HCT116 (cell line): ENCODE measurements at regions not wholly inside any gene's neighbourhood (a gene's known extent, or its start where the extent isn't known, plus 50 kb on each side); places are given as distances from the start of the nearest gene placed in this dataset.

Source experiments
- ATAC-seq: fragments of 200-7000 bp; cut with Tn5 transposase; 2 replicates; pipeline ENCODE4 v1.9.1; 2020; ENCODE audit warnings: mild to moderate bottlenecking, moderate library complexity
- BruUV-seq: library from RNA; stranded (reverse); fragments of 400-500 nt; replicated peaks from 2 replicates; lab custom pipeline; 2021; lab: Mats Ljungman, UMichigan
- CTCF ChIA-PET: fragments of 300-600 bp; sonication (Branson Sonifier 250); formaldehyde crosslinking; loops from one replicate; lab custom pipeline; 2021; ENCODE audit warnings: antibody characterized with exemption; lab: Charles Lee
- POLR2A ChIA-PET: fragments of 300-600, 350-600 bp; sonication (Branson Sonifier 250); formaldehyde crosslinking; loops from one replicate; lab custom pipeline; 2021; ENCODE audit warnings: antibody characterized with exemption; lab: Charles Lee
- RAD21 ChIA-PET, 2 experiments: fragments of 300-600 bp; sonication (Branson Sonifier 250); formaldehyde crosslinking; loops; one replicate each; lab custom pipeline; 2023; ENCODE audit warnings: low total read pairs in 2 of 2; ENCODE audit not compliant: uncharacterized antibody in 2 of 2, unreplicated experiment in 2 of 2, low non-redundant PET in 1 of 2; lab: Charles Lee
- DNase-seq: peaks from one replicate; pipeline ENCODE4 v3.0.0-alpha.2; 2010; ENCODE audit warnings: low read depth, low spot score
- H2AFZ ChIP-seq: fragments of 200-600 bp; shearing (Covaris generic), sonication (generic); 2 replicates; pipeline ENCODE4 v1.6.1; 2017; ENCODE audit warnings: low read depth, mixed run types, mixed read lengths, antibody characterized with exemption, low read length; ENCODE audit not compliant: poor library complexity, severe bottlenecking
- H3K27ac ChIP-seq: 2 replicates; pipeline ENCODE4 v1.5.1; 2012; ENCODE audit warnings: low read depth, low read length
- H3K27me3 ChIP-seq: fragments of 200-600 bp; sonication (generic); 2 replicates; pipeline ENCODE4 v1.6.1; 2016; ENCODE audit warnings: mixed run types, low read length, mixed read lengths; ENCODE audit not compliant: insufficient read depth
- H3K36me3 ChIP-seq, 2 experiments: fragments of 200-500 bp in 1 of 2; fragments of 200-600 bp in 1 of 2; sonication (Bioruptor generic) in 1 of 2; sonication (generic) in 1 of 2; 2 replicates each; pipeline versions ENCODE4 v1.5.1 to v1.6.1; 2014 to 2016; ENCODE audit warnings: low read length in 2 of 2, inconsistent platforms in 1 of 2, mixed read lengths in 1 of 2, mixed run types in 1 of 2; ENCODE audit not compliant: insufficient read depth in 2 of 2, control insufficient read depth in 1 of 2
- H3K4me1 ChIP-seq, 2 experiments: fragments of 200-600 bp in 1 of 2; sonication (generic) in 1 of 2; 2 replicates each; pipeline versions ENCODE4 v1.5.1 to v1.6.1; 2012 to 2017; ENCODE audit warnings: low read length in 2 of 2, inconsistent platforms in 1 of 2, mild to moderate bottlenecking in 1 of 2, mixed read lengths in 1 of 2, mixed run types in 1 of 2, moderate library complexity in 1 of 2; ENCODE audit not compliant: insufficient read depth in 2 of 2, control insufficient read depth in 1 of 2
- H3K4me2 ChIP-seq: fragments of 200-600 bp; sonication (generic); 2 replicates; pipeline ENCODE4 v1.6.1; 2017; ENCODE audit warnings: mixed run types, low read length, mixed read lengths
- H3K4me3 ChIP-seq, 2 experiments: fragments of 200-600 bp in 1 of 2; sonication (generic) in 1 of 2; replicated peaks in 1 of 2; 2 replicates each; pipeline ENCODE4 v1.5.1; 2011 to 2016; ENCODE audit warnings: low read length in 2 of 2, control low read depth in 1 of 2, low read depth in 1 of 2, mild to moderate bottlenecking in 1 of 2, mixed read lengths in 1 of 2, mixed run types in 1 of 2
- H3K79me2 ChIP-seq: fragments of 200-600 bp; sonication (generic); 2 replicates; pipeline ENCODE4 v1.6.1; 2017; ENCODE audit warnings: mild to moderate bottlenecking, mixed run types, low read length, moderate library complexity, mixed read lengths; ENCODE audit not compliant: insufficient read depth
- H3K9ac ChIP-seq: fragments of 200-600 bp; sonication (generic); 2 replicates; pipeline ENCODE4 v1.6.1; 2016; ENCODE audit warnings: low read length, mixed read lengths
- H3K9me2 ChIP-seq: fragments of 200-600 bp; sonication (generic), shearing (Covaris generic); 2 replicates; pipeline ENCODE4 v1.6.1; 2017; ENCODE audit warnings: mixed run types, mild to moderate bottlenecking, moderate library complexity; ENCODE audit not compliant: insufficient read depth
- H3K9me3 ChIP-seq, 2 experiments: fragments of 200-500 bp in 1 of 2; fragments of 200-600 bp in 1 of 2; sonication (Bioruptor generic) in 1 of 2; sonication (generic) in 1 of 2; 2 replicates each; pipeline ENCODE4 v1.6.1; 2014 to 2017; ENCODE audit warnings: low read length in 2 of 2, mixed read lengths in 2 of 2, inconsistent platforms in 1 of 2, low read depth in 1 of 2, mild to moderate bottlenecking in 1 of 2, mixed run types in 1 of 2, moderate library complexity in 1 of 2; ENCODE audit not compliant: control insufficient read depth in 1 of 2, insufficient read depth in 1 of 2
- H4K20me1 ChIP-seq: fragments of 200-600 bp; sonication (generic), shearing (Covaris generic); 2 replicates; pipeline ENCODE4 v1.6.1; 2017; ENCODE audit warnings: mixed run types, mild to moderate bottlenecking, moderate library complexity; ENCODE audit not compliant: insufficient read depth
- CBX3 ChIP-seq: IDR thresholded peaks from 2 replicates; pipeline ENCODE4 v1.6.1; 2012; ENCODE audit warnings: low read depth
- CEBPB ChIP-seq: IDR thresholded peaks from 2 replicates; pipeline ENCODE4 v1.6.1; 2012; ENCODE audit warnings: low read depth
- EGR1 ChIP-seq: IDR thresholded peaks from 2 replicates; pipeline ENCODE4 v1.6.1; 2012; ENCODE audit warnings: low read depth
- EZH2 ChIP-seq: fragments of 200-600 bp; sonication (generic); IDR thresholded peaks from 2 replicates; pipeline ENCODE4 v1.6.1; 2017; ENCODE audit warnings: antibody characterized with exemption, mixed run types
- EZH2phosphoT487 ChIP-seq: fragments of 200-600 bp; IDR thresholded peaks from 2 replicates; pipeline ENCODE4 v1.6.1; 2018; ENCODE audit warnings: antibody characterized with exemption, borderline replicate concordance
- POLR2AphosphoS5 ChIP-seq: IDR thresholded peaks from 2 replicates; pipeline ENCODE4 v1.6.1; 2011; ENCODE audit warnings: mild to moderate bottlenecking, low read depth, low read length, moderate library complexity
- SP1 ChIP-seq: IDR thresholded peaks from 2 replicates; pipeline ENCODE4 v1.6.1; 2012; ENCODE audit warnings: low read depth
- SRF ChIP-seq: IDR thresholded peaks from 2 replicates; pipeline ENCODE4 v1.6.1; 2012; ENCODE audit warnings: low read depth
- TCF7L2 ChIP-seq: IDR thresholded peaks from 2 replicates; pipeline ENCODE4 v1.7.0; 2011; ENCODE audit warnings: borderline replicate concordance, inconsistent platforms; ENCODE audit not compliant: insufficient read depth, insufficient read length; ENCODE audit errors: extremely low read depth
- YY1 ChIP-seq: IDR thresholded peaks from 2 replicates; pipeline ENCODE4 v1.6.1; 2011; ENCODE audit warnings: low read length, low read depth, moderate library complexity, mild to moderate bottlenecking; ENCODE audit not compliant: insufficient replicate concordance; ENCODE audit errors: extremely low read depth
- ZFX ChIP-seq: fragments of 450-650 bp; IDR thresholded peaks from 2 replicates; pipeline ENCODE4 v1.6.1; 2017
- intact Hi-C: fragments of 100-400 bp; cut with micrococcal nuclease; formaldehyde crosslinking; loops from 2 replicates; pipeline ENCODE4 v1.10.0; 2022
- TF ChIP-seq, protein P1 (sequence below): IDR thresholded peaks from 2 replicates; pipeline ENCODE4 v1.6.1; 2012
- TF ChIP-seq, protein P2 (sequence below): IDR thresholded peaks from 2 replicates; pipeline ENCODE4 v1.6.1; 2011; ENCODE audit warnings: mild to moderate bottlenecking, low read length, moderate library complexity; ENCODE audit not compliant: insufficient replicate concordance; ENCODE audit errors: extremely low read depth
- TF ChIP-seq, protein P3 (sequence below): IDR thresholded peaks from 2 replicates; pipeline ENCODE4 v1.6.1; 2012; ENCODE audit warnings: low read depth

DNA sequence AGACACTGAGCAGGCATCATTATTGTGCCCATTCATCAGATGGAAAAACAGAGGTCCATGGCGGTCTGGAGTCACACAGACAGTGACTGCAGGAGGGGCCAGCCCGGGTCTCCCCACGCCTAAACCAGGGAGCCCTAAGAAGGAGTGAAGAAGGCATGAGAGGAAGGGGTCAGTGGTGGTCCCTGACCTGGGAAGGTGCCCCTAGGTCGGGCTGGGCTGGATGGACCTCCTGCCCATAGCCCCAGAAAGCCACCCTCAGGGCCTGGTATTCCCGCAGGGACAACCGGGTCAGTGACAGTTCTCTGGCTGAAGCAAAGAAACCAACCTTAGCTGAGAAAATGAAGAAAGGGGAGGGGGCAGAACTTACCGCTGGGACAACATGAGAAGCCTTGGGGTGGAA, 163.4 kb upstream of the C1orf174 start:
- no peak overlapping the region for H3K9ac ChIP-seq
- no peak for TF ChIP-seq EZH2phosphoT487
- TF ChIP-seq TCF7L2: no peak
- TF ChIP-seq EZH2: no peak
- TF ChIP-seq POLR2AphosphoS5: no peak
- TF ChIP-seq SRF: no peak
- TF ChIP-seq, all 23 proteins: peak for 0
- no peak overlapping the region for H3K4me2 ChIP-seq
- BruUV-seq: no TSS peak
- no peaks in the 10 kb centered on the region for H3K4me1 ChIP-seq
- no peaks in the 10 kb centered on the region for H3K9me2 ChIP-seq
- H4K20me1 ChIP-seq: no peaks in the 10 kb centered on the region
- H3K36me3 ChIP-seq: no peaks in the 10 kb centered on the region
- H3K79me2 ChIP-seq: no peaks in the 10 kb centered on the region
- H3K9me3 ChIP-seq: no peaks in the 10 kb centered on the region; a peak in 1 of 4 replicates
- DNase-seq (no peak), ATAC-seq (no peak)
- H3K27me3 ChIP-seq: no peaks in the 10 kb centered on the region
- CTCF ChIA-PET: no interaction called here
- intact Hi-C loops: no loop called here
- POLR2A ChIA-PET: no interaction called here
- H3K4me3 ChIP-seq: no peak overlapping the region
- no peak overlapping the region for H3K27ac ChIP-seq
- RAD21 ChIA-PET: no interaction called here
- no peak overlapping the region for H2AFZ ChIP-seq

DNA sequence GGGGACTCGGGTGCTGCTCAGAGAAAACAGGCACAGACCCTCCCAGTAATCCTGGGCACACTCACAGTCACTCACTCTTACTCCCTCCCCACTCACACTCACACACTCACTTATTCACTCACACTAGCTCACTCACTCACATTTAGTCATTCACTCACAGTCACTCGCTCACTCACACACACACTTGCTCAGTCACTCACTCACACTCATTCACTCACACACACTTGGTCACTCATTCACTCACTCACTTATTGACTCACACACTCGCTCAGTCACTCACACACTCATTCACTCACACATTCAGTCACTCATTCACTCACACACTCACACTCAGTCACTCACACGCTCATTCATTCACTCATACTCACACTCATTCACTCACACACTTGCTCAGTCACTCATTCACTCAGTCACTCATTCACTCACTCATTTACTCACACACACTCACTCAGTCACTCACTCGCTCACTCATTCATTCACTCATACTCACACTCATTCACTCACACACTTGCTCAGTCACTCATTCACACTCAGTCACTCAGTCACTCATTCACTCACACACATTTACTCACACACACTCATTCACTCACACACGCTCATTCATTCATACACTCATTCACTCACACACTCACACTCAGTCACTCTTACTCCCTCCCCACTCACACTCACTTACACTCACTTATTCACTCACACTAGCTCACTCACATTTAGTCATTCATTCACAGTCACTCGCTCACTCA, 164.2 kb upstream of the C1orf174 start:
- Histone ChIP-seq H3K27me3 (peaks cover 1% of the 10 kb centered on the region; the same call in 1 of the 2 replicates), H4K20me1 (no peaks in the 10 kb centered on the region), H3K9ac (no peak overlapping the region), H3K4me2 (no peak overlapping the region), H3K9me3 (no peaks in the 10 kb centered on the region; a peak in 1 of 4 replicates), H3K27ac (no peak overlapping the region), H3K9me2 (no peaks in the 10 kb centered on the region), H3K4me3 (no peak overlapping the region), H3K79me2 (no peaks in the 10 kb centered on the region), H2AFZ (no peak overlapping the region), H3K4me1 (no peaks in the 10 kb centered on the region), H3K36me3 (no peaks in the 10 kb centered on the region)
- BruUV-seq: no TSS peak
- ChIA-PET CTCF (no interaction called here), POLR2A (no interaction called here), RAD21 (no interaction called here)
- intact Hi-C loops: no loop called here
- ATAC-seq (no peak), DNase-seq (no peak)
- no peak for TF ChIP-seq CBX3
- TF ChIP-seq, protein P1, sequence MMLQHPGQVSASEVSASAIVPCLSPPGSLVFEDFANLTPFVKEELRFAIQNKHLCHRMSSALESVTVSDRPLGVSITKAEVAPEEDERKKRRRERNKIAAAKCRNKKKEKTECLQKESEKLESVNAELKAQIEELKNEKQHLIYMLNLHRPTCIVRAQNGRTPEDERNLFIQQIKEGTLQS: no peak
- TF ChIP-seq, protein P2, sequence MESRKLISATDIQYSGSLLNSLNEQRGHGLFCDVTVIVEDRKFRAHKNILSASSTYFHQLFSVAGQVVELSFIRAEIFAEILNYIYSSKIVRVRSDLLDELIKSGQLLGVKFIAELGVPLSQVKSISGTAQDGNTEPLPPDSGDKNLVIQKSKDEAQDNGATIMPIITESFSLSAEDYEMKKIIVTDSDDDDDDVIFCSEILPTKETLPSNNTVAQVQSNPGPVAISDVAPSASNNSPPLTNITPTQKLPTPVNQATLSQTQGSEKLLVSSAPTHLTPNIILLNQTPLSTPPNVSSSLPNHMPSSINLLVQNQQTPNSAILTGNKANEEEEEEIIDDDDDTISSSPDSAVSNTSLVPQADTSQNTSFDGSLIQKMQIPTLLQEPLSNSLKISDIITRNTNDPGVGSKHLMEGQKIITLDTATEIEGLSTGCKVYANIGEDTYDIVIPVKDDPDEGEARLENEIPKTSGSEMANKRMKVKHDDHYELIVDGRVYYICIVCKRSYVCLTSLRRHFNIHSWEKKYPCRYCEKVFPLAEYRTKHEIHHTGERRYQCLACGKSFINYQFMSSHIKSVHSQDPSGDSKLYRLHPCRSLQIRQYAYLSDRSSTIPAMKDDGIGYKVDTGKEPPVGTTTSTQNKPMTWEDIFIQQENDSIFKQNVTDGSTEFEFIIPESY: no peak
- no peak for TF ChIP-seq SRF
- TF ChIP-seq CEBPB: no peak
- no peak for TF ChIP-seq ZFX
- no peak for TF ChIP-seq SP1
- TF ChIP-seq, protein P3, sequence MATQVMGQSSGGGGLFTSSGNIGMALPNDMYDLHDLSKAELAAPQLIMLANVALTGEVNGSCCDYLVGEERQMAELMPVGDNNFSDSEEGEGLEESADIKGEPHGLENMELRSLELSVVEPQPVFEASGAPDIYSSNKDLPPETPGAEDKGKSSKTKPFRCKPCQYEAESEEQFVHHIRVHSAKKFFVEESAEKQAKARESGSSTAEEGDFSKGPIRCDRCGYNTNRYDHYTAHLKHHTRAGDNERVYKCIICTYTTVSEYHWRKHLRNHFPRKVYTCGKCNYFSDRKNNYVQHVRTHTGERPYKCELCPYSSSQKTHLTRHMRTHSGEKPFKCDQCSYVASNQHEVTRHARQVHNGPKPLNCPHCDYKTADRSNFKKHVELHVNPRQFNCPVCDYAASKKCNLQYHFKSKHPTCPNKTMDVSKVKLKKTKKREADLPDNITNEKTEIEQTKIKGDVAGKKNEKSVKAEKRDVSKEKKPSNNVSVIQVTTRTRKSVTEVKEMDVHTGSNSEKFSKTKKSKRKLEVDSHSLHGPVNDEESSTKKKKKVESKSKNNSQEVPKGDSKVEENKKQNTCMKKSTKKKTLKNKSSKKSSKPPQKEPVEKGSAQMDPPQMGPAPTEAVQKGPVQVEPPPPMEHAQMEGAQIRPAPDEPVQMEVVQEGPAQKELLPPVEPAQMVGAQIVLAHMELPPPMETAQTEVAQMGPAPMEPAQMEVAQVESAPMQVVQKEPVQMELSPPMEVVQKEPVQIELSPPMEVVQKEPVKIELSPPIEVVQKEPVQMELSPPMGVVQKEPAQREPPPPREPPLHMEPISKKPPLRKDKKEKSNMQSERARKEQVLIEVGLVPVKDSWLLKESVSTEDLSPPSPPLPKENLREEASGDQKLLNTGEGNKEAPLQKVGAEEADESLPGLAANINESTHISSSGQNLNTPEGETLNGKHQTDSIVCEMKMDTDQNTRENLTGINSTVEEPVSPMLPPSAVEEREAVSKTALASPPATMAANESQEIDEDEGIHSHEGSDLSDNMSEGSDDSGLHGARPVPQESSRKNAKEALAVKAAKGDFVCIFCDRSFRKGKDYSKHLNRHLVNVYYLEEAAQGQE: no peak
- TF ChIP-seq EGR1: no peak
- no peak for TF ChIP-seq TCF7L2
- TF ChIP-seq YY1: no peak
